ENCODE measurements at regions not wholly inside any gene's neighbourhood (a gene's known extent, or its start where the extent isn't known, plus 50 kb on each side); places are given as distances from the start of the nearest gene placed in this dataset.

- TF ChIP-seq ZNF274 (IDR thresholded peaks at IDR 0.05; ENCODE audit: low read depth, low read length) (no peak), YY1 (IDR thresholded peaks at IDR 0.05; ENCODE audit: insufficient read depth, insufficient read length) (no peak)
These were observed 119.6 kb downstream of the UBE2U start for GRCh38 chr1:64323054-64323453.
